Calu3 (cell line): ENCODE measurements at regions not wholly inside any gene's neighbourhood (a gene's known extent, or its start where the extent isn't known, plus 50 kb on each side); places are given as distances from the start of the nearest gene placed in this dataset.

Experiments used
- BruUV-seq: library from RNA; stranded (reverse); fragments of 400-500 nt; replicated peaks from 2 replicates; lab custom pipeline; 2021; lab: Mats Ljungman, UMichigan
- CTCF ChIA-PET: fragments of 300-600 bp; sonication (Branson Sonifier 250); formaldehyde crosslinking; loops from one replicate; lab custom pipeline; 2022; ENCODE audit warnings: antibody characterized with exemption; lab: Charles Lee
- DNase-seq: peaks from one replicate; pipeline ENCODE4 v3.0.0; 2022
- H3K27ac Mint-ChIP-seq: one replicate; pipeline ENCODE4 v1.8.0; 2022; ENCODE audit warnings: mixed read lengths; ENCODE audit not compliant: unreplicated experiment
- H3K27me3 Mint-ChIP-seq: one replicate; pipeline ENCODE4 v1.8.0; 2022; ENCODE audit warnings: mixed read lengths; ENCODE audit not compliant: unreplicated experiment
- H3K36me3 Mint-ChIP-seq: one replicate; pipeline ENCODE4 v1.8.0; 2022; ENCODE audit warnings: mild to moderate bottlenecking, moderate library complexity, mixed read lengths; ENCODE audit not compliant: insufficient read depth, unreplicated experiment
- H3K4me1 Mint-ChIP-seq: one replicate; pipeline ENCODE4 v1.8.0; 2022; ENCODE audit warnings: mild to moderate bottlenecking, low read depth, mixed read lengths; ENCODE audit not compliant: unreplicated experiment
- H3K4me3 Mint-ChIP-seq: one replicate; pipeline ENCODE4 v1.8.0; 2022; ENCODE audit warnings: mild to moderate bottlenecking, low read depth, moderate library complexity, mixed read lengths; ENCODE audit not compliant: unreplicated experiment
- H3K9me3 Mint-ChIP-seq: one replicate; pipeline ENCODE4 v1.8.0; 2022; ENCODE audit warnings: low read depth, mixed read lengths; ENCODE audit not compliant: unreplicated experiment
- intact Hi-C: fragments of 100-400 bp; cut with micrococcal nuclease; formaldehyde crosslinking; loops from one replicate; pipeline ENCODE4 v1.10.0; 2022; ENCODE audit not compliant: unreplicated experiment
- TF ChIP-seq, protein P1 (sequence below): fragments of 200-600 bp; IDR thresholded peaks from one replicate; pipeline ENCODE4 v1.8.0; 2022; ENCODE audit warnings: antibody characterized with exemption; ENCODE audit not compliant: unreplicated experiment

GRCh38 chr5:148910216-148910615 is 83.8 kb downstream of the ADRB2 start:
- no peaks in the 10 kb centered on the region for H3K9me3 Mint-ChIP-seq
- CTCF ChIA-PET, result interaction anchor here (0.7 to 2.2 kb wide), 7 partner anchors 68 to 205 kb away, joined by 3 to 13 read pairs (median 5); no protein-coding TSS in a partner anchor
- no peak for DNase-seq
- BruUV-seq, result no TSS peak
- intact Hi-C loops, result loop anchor here (2.0 to 5.0 kb wide), 2 partner anchors 57 to 317 kb away; no protein-coding TSS in a partner anchor
- peaks cover 79% of the 10 kb centered on the region for H3K4me1 Mint-ChIP-seq
- H3K27me3 Mint-ChIP-seq, result no peaks in the 10 kb centered on the region
- H3K4me3 Mint-ChIP-seq, result peak overlapping the region; percentile 7
- H3K27ac Mint-ChIP-seq, result peak overlapping the region; percentile 93
- TF ChIP-seq, protein P1, sequence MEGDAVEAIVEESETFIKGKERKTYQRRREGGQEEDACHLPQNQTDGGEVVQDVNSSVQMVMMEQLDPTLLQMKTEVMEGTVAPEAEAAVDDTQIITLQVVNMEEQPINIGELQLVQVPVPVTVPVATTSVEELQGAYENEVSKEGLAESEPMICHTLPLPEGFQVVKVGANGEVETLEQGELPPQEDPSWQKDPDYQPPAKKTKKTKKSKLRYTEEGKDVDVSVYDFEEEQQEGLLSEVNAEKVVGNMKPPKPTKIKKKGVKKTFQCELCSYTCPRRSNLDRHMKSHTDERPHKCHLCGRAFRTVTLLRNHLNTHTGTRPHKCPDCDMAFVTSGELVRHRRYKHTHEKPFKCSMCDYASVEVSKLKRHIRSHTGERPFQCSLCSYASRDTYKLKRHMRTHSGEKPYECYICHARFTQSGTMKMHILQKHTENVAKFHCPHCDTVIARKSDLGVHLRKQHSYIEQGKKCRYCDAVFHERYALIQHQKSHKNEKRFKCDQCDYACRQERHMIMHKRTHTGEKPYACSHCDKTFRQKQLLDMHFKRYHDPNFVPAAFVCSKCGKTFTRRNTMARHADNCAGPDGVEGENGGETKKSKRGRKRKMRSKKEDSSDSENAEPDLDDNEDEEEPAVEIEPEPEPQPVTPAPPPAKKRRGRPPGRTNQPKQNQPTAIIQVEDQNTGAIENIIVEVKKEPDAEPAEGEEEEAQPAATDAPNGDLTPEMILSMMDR, result no peak
- peaks cover 17% of the 10 kb centered on the region for H3K36me3 Mint-ChIP-seq

GRCh38 chr5:148910686-148911361 is 84.4 kb downstream of the ADRB2 start:
- H3K36me3 Mint-ChIP-seq, result peaks cover 17% of the 10 kb centered on the region
- CTCF ChIA-PET, result interaction anchor here (0.7 to 2.2 kb wide), 10 partner anchors 47 to 204 kb away, joined by 3 to 13 read pairs (median 4); partner anchors contain the start of gene ADRB2
- H3K9me3 Mint-ChIP-seq, result no peaks in the 10 kb centered on the region
- DNase-seq, result peak; percentile 94
- TF ChIP-seq, protein P1, result no peak
- no TSS peak for BruUV-seq
- peaks cover 83% of the 10 kb centered on the region for H3K4me1 Mint-ChIP-seq
- intact Hi-C loops, result loop anchor here (2.0 to 5.0 kb wide), 2 partner anchors 56 to 316 kb away; no protein-coding TSS in a partner anchor
- H3K27me3 Mint-ChIP-seq, result no peaks in the 10 kb centered on the region
- peak overlapping the region; percentile 7 for H3K4me3 Mint-ChIP-seq
- peak overlapping the region; percentile 93 for H3K27ac Mint-ChIP-seq

DNA sequence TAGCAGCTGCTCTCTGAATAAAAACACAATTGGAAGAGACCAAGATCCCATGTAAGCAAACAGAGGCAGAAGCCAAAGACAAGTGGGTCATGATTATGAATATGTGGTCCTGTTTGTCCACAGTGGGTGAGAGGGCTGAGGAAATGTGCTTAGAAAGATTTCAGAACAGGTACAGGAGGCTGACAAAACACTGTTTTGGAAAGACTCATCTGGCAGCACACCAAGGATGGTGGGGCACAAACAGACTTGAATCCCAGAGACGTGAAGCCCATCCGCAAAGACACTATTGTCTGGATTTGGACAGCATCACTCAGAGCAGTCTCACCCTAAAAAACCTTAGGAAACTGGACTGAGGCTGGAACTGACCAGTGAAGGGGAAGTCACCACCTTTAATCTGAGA is 85.0 kb downstream of the ADRB2 start:
- CTCF ChIA-PET, result interaction anchor here (0.8 to 4.3 kb wide), 9 partner anchors 46 to 203 kb away, joined by 3 to 54 read pairs (median 5); partner anchors contain the start of gene ADRB2
- Mint-ChIP-seq H3K36me3 (peaks cover 17% of the 10 kb centered on the region), H3K4me3 (no peak overlapping the region), H3K4me1 (peaks cover 83% of the 10 kb centered on the region), H3K9me3 (no peaks in the 10 kb centered on the region), H3K27me3 (no peaks in the 10 kb centered on the region), H3K27ac (peak overlapping the region; percentile 93)
- DNase-seq, result peak; percentile 14
- TF ChIP-seq, protein P1, result no peak
- intact Hi-C loops, result loop anchor here (2.0 to 5.0 kb wide), 2 partner anchors 55 to 316 kb away; no protein-coding TSS in a partner anchor
- BruUV-seq, result TSS peak; percentile 46

- no TSS peak for BruUV-seq
- peak; percentile 23 for DNase-seq
- Mint-ChIP-seq H3K9me3 (no peaks in the 10 kb centered on the region), H3K4me3 (no peak overlapping the region), H3K27me3 (no peaks in the 10 kb centered on the region), H3K4me1 (peaks cover 83% of the 10 kb centered on the region), H3K36me3 (peaks cover 17% of the 10 kb centered on the region), H3K27ac (peak overlapping the region; percentile 93)
- CTCF ChIA-PET, result interaction anchor here (0.6 to 4.3 kb wide), 19 partner anchors 8 to 202 kb away, joined by 3 to 54 read pairs (median 4); partner anchors contain the start of gene ADRB2
- intact Hi-C loops, result loop anchor here (1.0 to 5.0 kb wide), 6 partner anchors 83 to 315 kb away; no protein-coding TSS in a partner anchor
- TF ChIP-seq, protein P1, result no peak
These were observed 85.7 kb downstream of the ADRB2 start for GRCh38 chr5:148912146-148912545.
